GM23338 (cell line): ENCODE measurements at regions not wholly inside any gene's neighbourhood (a gene's known extent, or its start where the extent isn't known, plus 50 kb on each side); places are given as distances from the start of the nearest gene placed in this dataset.

Experiments
- EZH2 ChIP-seq: fragments of 200-600 bp; sonication (generic); IDR thresholded peaks from one replicate; pipeline ENCODE4 v1.8.0; 2017; ENCODE audit warnings: antibody characterized with exemption, mild to moderate bottlenecking, low read depth; ENCODE audit not compliant: unreplicated experiment
- POLR2AphosphoS5 ChIP-seq: IDR thresholded peaks from 2 replicates; pipeline ENCODE4 v1.6.1; 2016; ENCODE audit warnings: antibody characterized with exemption, low read depth
- TF ChIP-seq, protein P1 (sequence below): IDR thresholded peaks from one replicate; pipeline ENCODE4 v1.6.1; 2018; ENCODE audit warnings: antibody characterized with exemption; ENCODE audit not compliant: unreplicated experiment
- TF ChIP-seq, protein P2 (sequence below), 2 experiments: fragments of 200-600 bp in 1 of 2; sonication (generic) in 1 of 2; conservative IDR thresholded peaks; 2 replicates each; pipeline versions ENCODE4 v1.5.1 to v1.6.1; 2016 to 2017; ENCODE audit warnings: antibody characterized with exemption in 2 of 2, low read depth in 2 of 2, mild to moderate bottlenecking in 2 of 2, moderate library complexity in 1 of 2

DNA sequence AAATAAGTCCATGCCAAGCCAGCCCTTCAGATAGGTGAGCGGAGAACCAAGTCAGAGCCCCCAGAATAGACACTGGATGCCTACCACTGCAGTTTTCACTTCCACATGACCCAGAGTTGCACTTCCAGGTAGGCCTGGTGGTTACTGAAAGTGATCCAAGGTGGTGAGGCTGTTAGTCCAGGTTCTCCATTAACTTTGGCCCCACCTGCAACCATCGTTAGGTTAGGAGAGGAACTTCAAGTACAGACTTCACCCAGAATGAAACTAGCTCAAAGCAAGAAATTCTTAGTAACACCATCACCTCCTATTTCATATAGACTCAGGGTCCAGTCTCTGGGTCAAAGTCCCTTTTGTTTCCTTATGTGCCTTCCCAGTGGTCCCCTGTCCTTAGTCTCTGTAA is 293.1 kb upstream of the ID2 start:
- TF ChIP-seq, protein P1, sequence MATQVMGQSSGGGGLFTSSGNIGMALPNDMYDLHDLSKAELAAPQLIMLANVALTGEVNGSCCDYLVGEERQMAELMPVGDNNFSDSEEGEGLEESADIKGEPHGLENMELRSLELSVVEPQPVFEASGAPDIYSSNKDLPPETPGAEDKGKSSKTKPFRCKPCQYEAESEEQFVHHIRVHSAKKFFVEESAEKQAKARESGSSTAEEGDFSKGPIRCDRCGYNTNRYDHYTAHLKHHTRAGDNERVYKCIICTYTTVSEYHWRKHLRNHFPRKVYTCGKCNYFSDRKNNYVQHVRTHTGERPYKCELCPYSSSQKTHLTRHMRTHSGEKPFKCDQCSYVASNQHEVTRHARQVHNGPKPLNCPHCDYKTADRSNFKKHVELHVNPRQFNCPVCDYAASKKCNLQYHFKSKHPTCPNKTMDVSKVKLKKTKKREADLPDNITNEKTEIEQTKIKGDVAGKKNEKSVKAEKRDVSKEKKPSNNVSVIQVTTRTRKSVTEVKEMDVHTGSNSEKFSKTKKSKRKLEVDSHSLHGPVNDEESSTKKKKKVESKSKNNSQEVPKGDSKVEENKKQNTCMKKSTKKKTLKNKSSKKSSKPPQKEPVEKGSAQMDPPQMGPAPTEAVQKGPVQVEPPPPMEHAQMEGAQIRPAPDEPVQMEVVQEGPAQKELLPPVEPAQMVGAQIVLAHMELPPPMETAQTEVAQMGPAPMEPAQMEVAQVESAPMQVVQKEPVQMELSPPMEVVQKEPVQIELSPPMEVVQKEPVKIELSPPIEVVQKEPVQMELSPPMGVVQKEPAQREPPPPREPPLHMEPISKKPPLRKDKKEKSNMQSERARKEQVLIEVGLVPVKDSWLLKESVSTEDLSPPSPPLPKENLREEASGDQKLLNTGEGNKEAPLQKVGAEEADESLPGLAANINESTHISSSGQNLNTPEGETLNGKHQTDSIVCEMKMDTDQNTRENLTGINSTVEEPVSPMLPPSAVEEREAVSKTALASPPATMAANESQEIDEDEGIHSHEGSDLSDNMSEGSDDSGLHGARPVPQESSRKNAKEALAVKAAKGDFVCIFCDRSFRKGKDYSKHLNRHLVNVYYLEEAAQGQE: no peak
- TF ChIP-seq, protein P2, sequence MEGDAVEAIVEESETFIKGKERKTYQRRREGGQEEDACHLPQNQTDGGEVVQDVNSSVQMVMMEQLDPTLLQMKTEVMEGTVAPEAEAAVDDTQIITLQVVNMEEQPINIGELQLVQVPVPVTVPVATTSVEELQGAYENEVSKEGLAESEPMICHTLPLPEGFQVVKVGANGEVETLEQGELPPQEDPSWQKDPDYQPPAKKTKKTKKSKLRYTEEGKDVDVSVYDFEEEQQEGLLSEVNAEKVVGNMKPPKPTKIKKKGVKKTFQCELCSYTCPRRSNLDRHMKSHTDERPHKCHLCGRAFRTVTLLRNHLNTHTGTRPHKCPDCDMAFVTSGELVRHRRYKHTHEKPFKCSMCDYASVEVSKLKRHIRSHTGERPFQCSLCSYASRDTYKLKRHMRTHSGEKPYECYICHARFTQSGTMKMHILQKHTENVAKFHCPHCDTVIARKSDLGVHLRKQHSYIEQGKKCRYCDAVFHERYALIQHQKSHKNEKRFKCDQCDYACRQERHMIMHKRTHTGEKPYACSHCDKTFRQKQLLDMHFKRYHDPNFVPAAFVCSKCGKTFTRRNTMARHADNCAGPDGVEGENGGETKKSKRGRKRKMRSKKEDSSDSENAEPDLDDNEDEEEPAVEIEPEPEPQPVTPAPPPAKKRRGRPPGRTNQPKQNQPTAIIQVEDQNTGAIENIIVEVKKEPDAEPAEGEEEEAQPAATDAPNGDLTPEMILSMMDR (conservative IDR thresholded peaks at IDR 0.05; ENCODE audit: low read depth in 2 of 2): no peak
- TF ChIP-seq EZH2 (no peak), POLR2AphosphoS5 (no peak)
